ENCODE measurements at regions not wholly inside any gene's neighbourhood (a gene's known extent, or its start where the extent isn't known, plus 50 kb on each side); places are given as distances from the start of the nearest gene placed in this dataset.

DNA sequence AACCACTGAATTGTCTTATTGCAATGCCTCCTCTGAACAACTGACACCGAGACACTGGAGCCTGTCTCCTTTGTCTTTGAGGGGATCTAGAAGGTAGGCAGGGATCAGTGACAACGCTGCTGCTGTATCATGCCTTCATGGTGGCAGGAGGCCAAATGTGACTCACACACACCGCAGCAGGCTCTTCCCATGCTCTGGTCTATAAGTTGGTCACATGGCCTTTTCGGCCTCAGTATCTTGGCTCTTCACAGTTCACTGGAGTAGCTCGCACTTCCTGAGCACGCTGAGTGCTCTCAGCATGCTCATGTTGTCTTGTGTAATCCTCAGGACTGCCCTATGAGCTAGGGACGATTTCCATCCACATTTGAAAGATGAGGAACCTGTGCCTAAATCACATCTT lies 167.4 kb upstream of the PCSK2 start:
- no peak for TF ChIP-seq CTCF (IDR thresholded peaks at IDR 0.05)
- TF ChIP-seq POLR2AphosphoS5 (IDR thresholded peaks at IDR 0.05), result no peak
